C4-2B (cell line): ENCODE measurements at regions not wholly inside any gene's neighbourhood (a gene's known extent, or its start where the extent isn't known, plus 50 kb on each side); places are given as distances from the start of the nearest gene placed in this dataset.

ENCODE experiments used
- H3K27ac ChIP-seq: fragments of 450-650 bp; 2 replicates; pipeline ENCODE4 v1.5.1; 2017
- CTCF ChIP-seq: fragments of 450-650 bp; conservative IDR thresholded peaks from 2 replicates; pipeline ENCODE4 v1.5.1; 2017; ENCODE audit warnings: mild to moderate bottlenecking
- ZFX ChIP-seq: fragments of 450-650 bp; IDR thresholded peaks from 2 replicates; pipeline ENCODE4 v1.6.1; 2017

- H3K27ac ChIP-seq = peak overlapping the region; percentile 73; the same call in 1 of the 2 replicates
- TF ChIP-seq CTCF (no peak), ZFX (no peak)
These were observed 103.4 kb downstream of the EVX1 start for GRCh38 chr7:27345997-27346396.

- H3K27ac ChIP-seq = peak overlapping the region; percentile 73; the same call in 1 of the 2 replicates
- no peak for TF ChIP-seq ZFX
- TF ChIP-seq CTCF = no peak
These were observed 104.1 kb downstream of the EVX1 start for GRCh38 chr7:27346531-27347275.

GRCh38 chr7:27347276-27347640 lies 104.7 kb downstream of the EVX1 start:
- peak overlapping the region; percentile 73; the same call in 1 of the 2 replicates for H3K27ac ChIP-seq
- no peak for TF ChIP-seq ZFX
- TF ChIP-seq CTCF = no peak

GRCh38 chr7:27349621-27350020 lies 107.0 kb downstream of the EVX1 start:
- TF ChIP-seq CTCF (no peak), ZFX (no peak)

GRCh38 chr7:27351137-27351536 lies 108.5 kb downstream of the EVX1 start:
- H3K27ac ChIP-seq = no peak overlapping the region
- TF ChIP-seq ZFX (no peak), CTCF (no peak)

More at GRCh38 chr7:27349621-27350020, 107.0 kb downstream of the EVX1 start:
- no peak overlapping the region for H3K27ac ChIP-seq

- TF ChIP-seq ZFX (no peak), CTCF (no peak)
- no peak overlapping the region for H3K27ac ChIP-seq
These were observed 109.2 kb downstream of the EVX1 start for GRCh38 chr7:27351786-27352185.

- no peak overlapping the region for H3K27ac ChIP-seq
- no peak for TF ChIP-seq CTCF
- TF ChIP-seq ZFX = no peak
These were observed 116.9 kb downstream of the EVX1 start for GRCh38 chr7:27359181-27360125.
